NCI-H1436 (cell line): ENCODE measurements at regions not wholly inside any gene's neighbourhood (a gene's known extent, or its start where the extent isn't known, plus 50 kb on each side); places are given as distances from the start of the nearest gene placed in this dataset.

Experiments used
- DNase-seq: peaks from one replicate; lab custom pipeline; 2025; lab: John Stamatoyannopoulos, UW

DNA sequence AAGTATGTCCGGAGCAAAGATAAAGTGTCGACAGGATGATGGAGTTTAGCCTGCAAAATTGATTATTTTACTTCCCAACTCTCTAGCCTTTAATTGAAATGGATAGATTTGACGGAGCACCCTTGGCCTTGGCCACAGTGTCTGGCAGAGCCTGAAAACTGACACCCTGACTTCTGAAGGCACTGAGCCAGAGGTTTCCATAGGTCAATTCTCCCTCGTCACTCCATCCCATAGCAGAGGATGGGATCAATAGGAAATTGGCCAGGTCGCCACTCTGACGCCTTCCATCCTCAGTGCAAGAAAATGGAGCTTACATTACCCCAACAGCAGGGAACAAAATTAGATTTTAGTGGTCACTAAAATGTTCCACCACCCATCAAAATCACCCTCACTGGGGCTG lies 90.4 kb upstream of the CDH11 start:
- no peak for DNase-seq

DNA sequence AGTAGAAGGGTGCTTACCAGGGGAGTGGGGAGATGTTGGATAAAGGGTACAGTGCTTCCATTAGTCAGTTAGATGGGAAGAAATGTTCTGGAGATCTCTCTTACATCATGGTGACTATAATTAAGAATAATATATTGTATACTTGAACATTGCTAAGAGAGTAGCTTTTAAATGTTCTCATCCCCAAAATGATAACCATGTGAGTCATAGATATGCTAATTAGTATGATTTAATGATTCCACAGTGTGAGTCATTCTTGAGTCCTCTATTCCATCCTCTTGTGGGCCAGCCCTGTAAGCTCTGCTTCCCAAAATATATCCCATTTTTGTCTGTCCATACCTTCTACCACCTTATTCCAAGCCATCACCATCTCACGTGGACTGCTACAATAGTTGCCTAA lies 80.6 kb upstream of the CDH11 start:
- DNase-seq: no peak

DNA sequence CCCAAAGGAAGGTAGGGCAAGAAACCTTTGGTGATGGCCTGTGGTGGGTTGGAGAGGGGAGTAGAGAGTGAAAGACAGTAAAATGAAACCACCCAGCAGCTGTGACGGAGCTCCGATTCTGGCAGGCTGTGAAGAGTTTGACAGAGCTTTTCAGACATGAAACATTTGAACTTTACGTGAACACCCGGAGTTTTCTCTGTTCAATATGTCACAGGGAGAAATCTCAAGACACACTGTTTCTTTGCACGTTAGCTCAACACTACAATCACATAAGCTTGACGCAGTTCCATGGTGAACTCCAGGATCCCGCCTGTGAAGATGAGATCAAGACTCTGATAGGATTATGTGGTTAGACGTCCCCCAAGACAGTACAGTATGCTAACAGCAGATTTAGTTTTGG lies 79.6 kb upstream of the CDH11 start:
- DNase-seq: no peak

DNA sequence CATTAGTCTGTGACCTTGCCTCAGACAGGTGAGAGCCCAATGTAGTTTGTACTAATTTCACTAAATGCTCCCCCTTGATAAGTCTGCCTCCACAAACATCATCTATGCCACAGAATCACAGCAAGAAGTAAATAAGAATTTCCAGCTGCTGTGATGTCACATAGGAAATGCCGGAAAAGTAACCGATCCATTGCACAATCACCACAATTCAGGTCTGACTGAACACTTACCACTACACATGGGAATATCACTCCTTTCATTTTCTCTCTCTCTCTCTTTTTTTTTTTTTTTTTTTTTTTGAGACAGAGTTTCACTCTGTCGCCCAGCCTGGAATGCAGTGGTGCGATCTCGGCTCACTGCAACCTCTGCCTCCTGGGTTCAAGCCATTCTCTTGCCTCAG lies 79.0 kb upstream of the CDH11 start:
- DNase-seq: no peak

DNA sequence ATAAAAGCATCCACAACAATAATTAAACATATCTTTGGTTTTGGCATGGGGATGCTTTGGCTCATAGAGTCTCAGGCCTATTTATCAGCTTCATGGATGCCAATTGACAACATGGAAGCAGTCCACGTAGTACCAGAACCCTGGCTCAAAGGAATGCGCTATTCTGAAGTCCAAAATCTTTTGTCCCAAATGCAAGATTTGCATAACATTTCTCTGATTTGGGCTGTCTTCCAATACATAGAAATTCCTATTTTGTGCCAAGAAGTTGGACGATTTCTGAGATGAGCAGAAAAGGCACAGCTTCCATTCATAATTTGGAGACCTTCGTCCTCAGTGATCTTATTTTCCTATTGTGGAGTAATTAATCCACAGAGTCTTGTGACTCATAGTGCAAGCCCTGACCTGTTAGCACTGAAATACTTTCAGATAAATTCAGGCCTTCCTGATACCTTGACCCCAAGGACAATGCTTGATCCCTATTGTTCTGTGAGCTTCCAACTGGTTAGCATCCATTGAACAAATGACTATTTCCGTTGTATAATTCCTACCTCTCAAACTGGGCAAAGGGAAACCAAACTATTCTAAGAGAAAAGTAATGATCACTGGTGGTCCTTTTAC lies 78.4 kb upstream of the CDH11 start:
- DNase-seq: no peak

DNA sequence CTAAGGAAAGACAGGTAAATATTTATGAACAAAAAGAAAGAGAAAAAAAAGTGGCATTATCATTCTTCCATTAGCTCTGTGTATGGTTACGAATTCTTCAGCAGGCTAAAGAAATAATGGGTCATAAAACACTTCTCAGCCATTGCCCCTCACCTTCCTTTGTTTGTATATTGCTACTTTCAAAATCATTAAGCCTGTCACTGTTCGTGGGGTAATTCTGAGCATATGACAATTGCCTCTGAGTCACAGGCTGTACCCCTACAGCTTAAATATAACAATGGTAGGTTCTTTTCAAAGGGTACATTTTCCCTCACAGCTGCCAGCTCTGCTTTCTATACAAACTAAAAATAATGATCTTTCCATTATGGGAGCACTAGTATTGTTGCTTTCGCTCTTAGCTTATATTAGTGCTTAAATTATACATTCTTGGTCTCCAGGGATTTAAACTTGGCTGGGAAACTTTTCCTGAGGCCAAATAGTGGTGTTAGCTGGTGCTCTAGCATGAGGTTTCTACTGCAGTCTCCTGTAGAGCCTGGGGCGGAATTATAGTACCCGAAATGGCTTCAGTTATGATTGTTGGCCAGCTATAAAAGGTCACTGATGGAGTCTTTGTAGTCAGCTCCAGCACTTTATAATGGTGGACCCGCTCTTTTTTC lies 74.7 kb upstream of the CDH11 start:
- no peak for DNase-seq

DNA sequence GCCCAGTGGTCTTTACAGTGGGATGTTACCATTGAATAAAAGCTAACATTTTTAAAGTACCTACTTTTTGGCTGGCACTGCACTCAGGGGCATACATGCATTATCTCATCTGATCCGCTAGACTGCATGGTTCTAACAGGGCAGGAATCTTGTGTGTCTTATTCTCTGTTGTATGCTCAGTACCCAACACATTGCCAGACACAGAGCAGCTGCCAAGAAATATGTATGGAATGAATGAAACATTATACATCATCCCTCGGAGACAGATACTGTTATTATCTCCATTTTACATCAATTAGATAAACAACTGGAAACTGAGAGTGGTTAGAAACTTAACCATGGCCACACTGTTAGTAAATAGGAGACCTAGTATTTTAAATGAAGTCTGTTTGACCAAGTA lies 74.1 kb upstream of the CDH11 start:
- DNase-seq: no peak

DNA sequence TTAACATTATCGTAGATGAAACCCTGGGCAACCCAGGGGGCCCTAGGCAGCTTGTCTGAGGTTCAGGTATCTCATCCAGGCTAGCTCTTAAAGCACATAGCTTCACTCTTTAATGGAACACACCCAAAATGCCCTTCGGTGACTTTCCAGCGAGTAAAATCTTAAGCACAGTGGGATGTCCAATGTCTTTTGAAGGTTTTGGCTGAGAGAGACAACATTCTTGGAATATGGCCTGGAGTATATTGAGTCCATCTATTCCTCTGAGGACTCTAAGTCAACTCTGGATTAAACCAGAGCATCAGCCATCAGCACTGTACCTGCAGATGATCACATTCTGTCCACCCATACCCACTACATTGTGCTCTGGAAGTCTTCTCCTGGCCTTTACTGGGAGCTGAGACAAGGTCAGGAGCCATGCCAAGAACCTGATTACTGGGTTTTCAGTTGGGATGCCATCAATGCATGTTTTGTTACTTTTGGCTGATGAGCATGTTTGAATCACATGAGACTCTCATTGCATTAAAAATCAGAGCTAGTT lies 63.4 kb upstream of the CDH11 start:
- DNase-seq: no peak

DNA sequence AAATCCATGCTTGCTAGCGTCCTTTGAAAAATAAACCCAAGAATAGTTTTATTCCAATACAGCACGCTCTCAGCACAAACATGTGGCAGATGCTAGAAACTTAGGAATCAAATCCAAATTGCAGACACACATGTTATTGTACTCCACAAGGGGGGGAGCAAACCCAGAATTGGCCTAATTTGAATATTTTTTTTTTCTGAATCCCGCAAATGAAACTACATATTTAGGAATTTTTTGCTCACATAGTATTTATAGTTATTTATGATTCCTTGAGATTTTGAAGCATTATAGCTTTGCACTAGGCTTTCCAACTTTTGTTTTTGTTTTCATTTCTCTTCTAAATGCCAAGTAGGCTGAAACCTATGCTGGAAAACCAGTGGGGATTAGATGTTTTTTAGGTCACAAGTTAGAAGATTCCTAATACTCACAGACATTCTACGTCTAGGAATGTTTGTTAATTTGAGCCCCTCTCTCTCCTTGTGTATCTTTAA lies 59.3 kb upstream of the CDH11 start:
- no peak for DNase-seq

DNA sequence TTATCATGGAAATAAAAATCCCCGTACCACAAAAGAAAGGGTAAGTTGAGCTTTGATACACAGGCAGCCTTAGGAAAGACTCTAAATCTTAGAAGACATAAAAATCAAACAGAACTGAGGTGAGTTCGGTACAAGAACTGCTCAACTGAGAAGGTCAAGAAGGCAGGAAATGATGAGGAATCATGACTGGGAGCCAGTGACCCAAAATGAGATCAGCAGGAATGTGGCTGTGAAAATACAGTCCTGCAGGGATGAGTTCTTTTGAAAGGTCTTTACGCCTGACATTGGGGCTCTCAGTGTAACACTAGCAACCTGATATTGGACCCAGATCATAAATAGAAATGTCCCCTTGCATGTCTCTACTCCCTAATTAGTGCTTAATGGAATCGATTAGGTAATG lies 56.3 kb upstream of the CDH11 start:
- DNase-seq: no peak

DNA sequence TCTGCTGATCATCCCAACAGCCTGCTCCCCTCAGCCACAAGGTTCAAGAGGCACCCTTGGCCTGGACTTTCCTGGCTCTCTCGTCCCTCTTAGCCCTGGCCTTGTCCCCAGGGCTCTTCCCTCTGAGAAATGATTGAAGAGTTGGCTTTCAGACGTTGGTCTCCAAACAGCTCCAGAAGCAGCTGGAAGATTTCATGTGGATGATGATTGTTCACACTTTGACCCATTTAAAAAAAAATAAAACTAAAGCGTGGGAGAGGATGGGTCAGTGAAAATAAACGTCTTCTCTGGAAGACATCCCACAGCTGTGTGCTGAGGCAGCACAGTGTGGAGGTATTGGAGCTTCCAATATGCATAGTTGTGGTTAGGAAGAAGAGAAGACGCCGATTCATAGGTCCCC lies 54.7 kb upstream of the CDH11 start:
- no peak for DNase-seq

DNA sequence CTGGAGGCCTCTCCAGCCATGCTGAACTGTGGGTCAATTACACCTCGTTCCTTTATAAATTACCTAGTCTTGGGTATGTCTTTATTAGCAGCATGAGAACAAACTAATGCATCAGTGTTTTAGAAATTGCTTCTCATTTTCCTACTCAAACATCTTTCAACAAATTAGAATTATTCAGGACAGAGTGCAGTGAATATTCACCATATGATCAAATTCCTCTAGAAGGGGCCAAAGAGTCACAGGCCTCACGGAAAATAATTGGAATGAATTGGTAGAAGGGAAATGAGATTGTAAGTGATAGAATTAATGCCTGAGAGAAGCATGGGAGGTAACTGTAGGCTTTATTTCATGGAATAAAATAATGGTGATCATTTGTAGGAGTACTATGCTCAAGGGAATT lies 50.5 kb upstream of the CDH11 start:
- no peak for DNase-seq
